SK-N-MC (cell line): ENCODE measurements at regions not wholly inside any gene's neighbourhood (a gene's known extent, or its start where the extent isn't known, plus 50 kb on each side); places are given as distances from the start of the nearest gene placed in this dataset.
"Not testable (repeated sequence)": the region's sequence is repeated elsewhere in the genome, so short reads cannot be mapped to it uniquely, and the experiment has no call there.

Experiments used
- EZH2 ChIP-seq: fragments of 200-600 bp; sonication (generic); IDR thresholded peaks from one replicate; pipeline ENCODE4 v1.6.1; 2017; ENCODE audit warnings: antibody characterized with exemption
- POLR2AphosphoS5 ChIP-seq: IDR thresholded peaks from 2 replicates; pipeline ENCODE4 v1.6.1; 2012; ENCODE audit warnings: mild to moderate bottlenecking, low read depth, low read length, borderline replicate concordance

GRCh38 chr4:101606989-101607388, 183.5 kb upstream of the BANK1 start:
- not testable (repeated sequence) for TF ChIP-seq POLR2AphosphoS5, EZH2
